ENCODE measurements at regions not wholly inside any gene's neighbourhood (a gene's known extent, or its start where the extent isn't known, plus 50 kb on each side); places are given as distances from the start of the nearest gene placed in this dataset.

- H3K36me3 Mint-ChIP-seq, result no peaks in the 10 kb centered on the region
- no peak overlapping the region for H3K27ac Mint-ChIP-seq
- peaks cover 0 to 3% (median 2%) of the 10 kb centered on the region in 3 donors for H3K27me3 Mint-ChIP-seq (ENCODE audit: low read depth in 3 of 3)
- intact Hi-C loops (cut with micrococcal nuclease), result no loop called here
- H3K9me3 ChIP-seq (replicated peaks in 1 of 2; ENCODE audit: control insufficient read depth in 1 of 2, insufficient read depth in 1 of 2, low read length in 2 of 2), result no peaks in the 10 kb centered on the region
- no peak overlapping the region for H3K9ac ChIP-seq (ENCODE audit: insufficient read depth, low read length, poor library complexity, severe bottlenecking)
- H3K79me2 ChIP-seq (ENCODE audit: insufficient read depth, low read length), result no peaks in the 10 kb centered on the region
- H3K4me3 ChIP-seq (replicated peaks in 1 of 3; ENCODE audit: low read depth in 2 of 3, low read length in 3 of 3), result no peak overlapping the region
- peaks cover 0 to 4% (median 2%) of the 10 kb centered on the region in 7 donors for H3K9me3 Mint-ChIP-seq
- no peak for TF ChIP-seq CTCF (IDR thresholded peaks at IDR 0.05)
- no peak for DNase-seq
- no peaks in the 10 kb centered on the region for H4K20me1 ChIP-seq (ENCODE audit: insufficient read depth, low read length)
- H3K4me2 ChIP-seq (replicated peaks; ENCODE audit: extremely low read depth, low read length, poor library complexity, severe bottlenecking), result no peak overlapping the region
- no peaks in the 10 kb centered on the region for H3K27me3 ChIP-seq (ENCODE audit: control insufficient read depth in 2 of 2, insufficient read depth in 2 of 2, low read length in 2 of 2)
- H3K4me1 Mint-ChIP-seq, result no peaks in the 10 kb centered on the region
- H3K4me3 Mint-ChIP-seq, result no peak overlapping the region
- H3K36me3 ChIP-seq (replicated peaks in 1 of 2; ENCODE audit: control insufficient read depth in 1 of 2, insufficient read depth in 2 of 2, low read length in 2 of 2), result no peaks in the 10 kb centered on the region
- H2AFZ ChIP-seq (ENCODE audit: insufficient read depth, low read depth, low read length, poor library complexity, severe bottlenecking), result no peak overlapping the region
- no peaks in the 10 kb centered on the region for H3K4me1 ChIP-seq (ENCODE audit: control insufficient read depth in 1 of 2, insufficient read depth in 2 of 2, low read length in 2 of 2)
- no CpG with 5 or more reads among the region's 4 CpGs for WGBS (ENCODE audit: insufficient coverage)
- H3K27ac ChIP-seq (ENCODE audit: low read depth in 1 of 2, low read length in 2 of 2), result no peak overlapping the region
These were observed 209.5 kb upstream of the SUCLG2 start for GRCh38 chr3:67863869-67864268.

- peaks cover 0 to 3% (median 0%) of the 10 kb centered on the region in 3 donors for H3K27me3 Mint-ChIP-seq (ENCODE audit: low read depth in 3 of 3)
- TF ChIP-seq CTCF (IDR thresholded peaks at IDR 0.05), result no peak
- H3K4me1 Mint-ChIP-seq, result peaks cover 2% of the 10 kb centered on the region
- 86% methylated on average over 3 of the region's 3 CpGs for WGBS (ENCODE audit: insufficient coverage)
- H3K36me3 ChIP-seq (replicated peaks in 1 of 2; ENCODE audit: control insufficient read depth in 1 of 2, insufficient read depth in 2 of 2, low read length in 2 of 2), result no peaks in the 10 kb centered on the region
- H3K27me3 ChIP-seq (ENCODE audit: control insufficient read depth in 2 of 2, insufficient read depth in 2 of 2, low read length in 2 of 2), result no peaks in the 10 kb centered on the region
- H3K36me3 Mint-ChIP-seq, result no peaks in the 10 kb centered on the region
- DNase-seq, result no peak
- no peaks in the 10 kb centered on the region for H3K9me3 ChIP-seq (replicated peaks in 1 of 2; ENCODE audit: control insufficient read depth in 1 of 2, insufficient read depth in 1 of 2, low read length in 2 of 2)
- H3K4me3 ChIP-seq (replicated peaks in 1 of 3; ENCODE audit: low read depth in 2 of 3, low read length in 3 of 3), result no peak overlapping the region
- H3K27ac ChIP-seq (ENCODE audit: low read depth in 1 of 2, low read length in 2 of 2), result no peak overlapping the region
- no peak overlapping the region for H3K9ac ChIP-seq (ENCODE audit: insufficient read depth, low read length, poor library complexity, severe bottlenecking)
- H3K4me1 ChIP-seq (ENCODE audit: control insufficient read depth in 1 of 2, insufficient read depth in 2 of 2, low read length in 2 of 2), result no peaks in the 10 kb centered on the region
- no peaks in the 10 kb centered on the region for H4K20me1 ChIP-seq (ENCODE audit: insufficient read depth, low read length)
- intact Hi-C loops (cut with micrococcal nuclease), result no loop called here
- H3K27ac Mint-ChIP-seq, result no peak overlapping the region
- no peak overlapping the region for H2AFZ ChIP-seq (ENCODE audit: insufficient read depth, low read depth, low read length, poor library complexity, severe bottlenecking)
- no peaks in the 10 kb centered on the region for H3K79me2 ChIP-seq (ENCODE audit: insufficient read depth, low read length)
- H3K9me3 Mint-ChIP-seq, result peaks cover 0 to 3% (median 0%) of the 10 kb centered on the region in 7 donors
- H3K4me2 ChIP-seq (replicated peaks; ENCODE audit: extremely low read depth, low read length, poor library complexity, severe bottlenecking), result no peak overlapping the region
- H3K4me3 Mint-ChIP-seq, result no peak overlapping the region
These were observed 206.0 kb upstream of the SUCLG2 start for GRCh38 chr3:67860429-67860828.
